ENCODE measurements at regions not wholly inside any gene's neighbourhood (a gene's known extent, or its start where the extent isn't known, plus 50 kb on each side); places are given as distances from the start of the nearest gene placed in this dataset.

DNA sequence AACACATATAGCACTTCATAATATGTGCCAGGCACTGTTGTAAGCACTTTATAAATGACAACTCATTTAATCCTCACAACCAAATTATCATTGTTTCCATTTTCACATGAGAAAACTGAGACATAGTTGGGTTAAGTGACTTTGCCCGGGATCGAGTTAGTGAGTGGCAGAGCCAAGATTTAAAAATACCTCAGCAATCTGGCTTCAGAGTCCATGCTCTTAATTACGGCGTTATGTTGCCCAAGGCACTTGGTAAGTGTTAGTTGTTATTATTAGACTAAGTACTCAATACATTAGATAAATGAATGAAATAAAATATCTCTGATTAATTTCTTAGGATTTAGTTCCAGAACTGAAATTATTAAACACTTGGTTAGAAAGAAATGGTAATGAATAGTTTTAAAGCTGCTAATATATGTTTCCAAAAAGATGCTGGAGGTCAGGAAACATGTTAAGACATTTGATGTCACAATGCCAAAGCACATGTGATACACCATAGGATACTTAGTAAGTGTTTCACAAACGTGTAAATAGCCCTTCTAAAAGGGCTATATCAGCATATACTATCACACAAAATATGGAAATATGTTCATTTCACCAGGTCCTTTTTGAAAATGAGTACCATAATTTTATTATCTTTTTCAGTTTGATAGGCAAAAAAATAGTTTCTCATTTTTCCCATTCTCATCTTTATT, 301.9 kb downstream of the GPAT3 start:
- no peak for DNase-seq

DNA sequence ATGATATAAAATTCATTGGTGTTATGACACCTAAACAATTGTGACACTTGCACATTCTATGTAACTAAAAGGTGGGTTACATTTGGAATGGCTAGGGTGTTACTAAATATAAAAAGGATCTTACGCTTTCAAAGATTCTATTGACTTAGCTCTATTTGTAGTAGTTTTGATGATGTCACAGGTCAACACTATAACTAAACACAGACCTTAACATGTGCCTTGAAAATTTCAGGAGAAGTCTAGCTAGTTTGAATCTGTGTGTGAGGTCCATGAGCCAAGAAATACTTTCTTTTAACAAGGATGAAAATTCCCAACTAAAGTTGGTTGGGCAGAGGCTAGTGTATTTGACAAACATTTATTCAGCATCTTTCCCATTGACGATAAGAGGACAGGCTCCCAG, 298.0 kb downstream of the GPAT3 start:
- no peak for DNase-seq

DNA sequence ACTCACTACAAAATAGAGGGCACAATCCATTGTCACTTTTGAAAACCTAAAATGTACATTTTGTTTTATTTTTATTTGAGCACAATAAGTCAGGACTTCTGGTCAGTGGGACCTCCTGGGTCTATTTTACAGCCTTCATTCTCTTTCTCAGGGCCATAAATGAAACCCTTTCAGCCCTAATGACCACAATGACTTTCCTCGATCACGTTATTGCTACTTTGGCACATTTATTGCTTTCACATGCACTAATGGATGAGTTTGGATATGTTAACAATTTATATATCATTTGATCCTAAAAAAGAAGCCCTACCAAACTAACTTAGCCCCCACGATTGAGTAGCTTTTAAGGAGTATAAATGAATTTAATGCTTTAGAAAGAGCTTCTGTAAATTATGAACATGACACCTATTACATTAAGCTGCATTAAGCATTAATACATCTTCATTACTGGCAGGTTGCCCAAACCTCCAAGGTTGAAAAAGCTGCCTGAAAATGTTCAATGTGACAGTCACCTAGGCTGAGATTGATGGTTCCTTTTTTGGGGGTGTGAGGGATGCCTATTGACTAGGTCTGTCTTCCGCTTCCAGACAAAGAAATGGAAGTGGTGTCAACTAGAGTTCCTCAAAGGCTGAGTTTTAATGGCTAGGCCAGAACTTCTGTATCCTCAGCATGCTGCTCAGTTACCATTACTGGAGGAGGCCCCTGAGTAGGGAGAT, 296.4 kb downstream of the GPAT3 start:
- DNase-seq: no peak

DNA sequence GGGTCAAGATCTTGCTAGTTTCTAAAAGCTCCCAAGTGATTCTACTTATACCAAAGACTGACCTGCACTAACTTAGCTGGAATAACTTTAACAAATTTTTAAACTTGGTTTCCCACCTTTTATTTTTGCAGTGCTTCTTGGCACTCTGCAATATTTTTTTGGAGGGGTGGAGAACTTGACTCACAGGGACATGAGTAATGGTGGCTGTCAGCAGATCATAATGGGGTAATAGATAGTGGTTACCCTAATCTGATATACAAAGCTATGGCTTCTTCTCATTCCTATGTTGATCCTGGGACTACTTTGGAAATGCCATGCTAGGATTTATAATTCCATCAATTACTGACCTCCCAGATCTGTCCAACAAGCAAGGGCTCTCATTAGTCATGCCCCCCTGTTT, 295.7 kb downstream of the GPAT3 start:
- DNase-seq: no peak

DNA sequence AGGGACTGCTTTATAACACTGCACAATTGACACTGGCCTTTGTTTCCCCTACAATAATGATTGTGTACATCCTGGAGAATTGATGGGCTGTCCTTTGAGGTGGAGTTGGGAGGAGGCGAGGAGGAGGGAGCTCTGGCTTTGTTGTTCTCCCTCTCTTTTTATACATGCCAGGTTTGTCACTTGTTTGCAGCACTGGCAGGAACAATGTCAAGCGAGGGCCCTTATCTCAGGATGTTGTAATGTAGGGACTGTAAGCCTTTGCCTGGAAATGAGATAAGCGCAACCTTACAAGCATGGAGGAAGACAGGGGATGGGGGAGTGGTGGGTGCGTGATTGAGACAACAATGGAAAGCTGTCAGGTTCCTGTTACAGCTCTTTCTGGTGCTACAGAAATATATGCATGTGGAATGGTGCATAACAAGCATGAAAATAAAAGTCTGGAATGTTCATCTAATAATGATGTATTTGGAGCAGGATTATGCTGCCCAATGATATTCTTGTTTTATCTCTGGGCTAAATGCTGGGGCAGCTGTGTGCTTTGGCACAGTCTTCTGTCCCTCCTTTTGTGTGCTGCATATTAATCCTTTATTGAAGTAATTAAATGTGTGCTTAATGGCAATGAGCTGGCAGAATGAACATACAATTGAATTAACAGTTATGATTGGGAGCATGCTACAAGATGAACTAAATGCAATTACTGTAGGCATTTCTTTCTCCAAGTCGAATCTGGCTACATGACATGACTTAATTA, 294.4 kb downstream of the GPAT3 start:
- peak; percentile 13 for DNase-seq

DNA sequence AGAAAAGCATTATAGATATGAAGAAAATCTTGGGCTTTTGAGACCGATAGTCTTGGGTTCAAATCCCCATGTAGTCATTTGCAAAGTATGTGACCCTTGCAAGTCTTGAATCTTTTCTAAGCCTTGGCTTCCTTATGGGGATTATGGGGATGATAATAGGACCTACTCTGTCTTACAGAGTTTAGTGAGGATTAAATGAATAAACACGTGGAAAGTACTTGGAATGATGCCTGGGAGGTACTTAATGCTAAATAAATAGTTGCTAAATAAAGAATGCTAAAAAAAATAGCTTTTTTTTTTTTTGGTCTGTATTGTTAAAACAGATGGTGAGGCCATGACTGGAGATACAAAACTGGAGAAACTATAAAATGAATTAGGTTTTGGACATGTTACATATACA, 292.7 kb downstream of the GPAT3 start:
- DNase-seq: no peak

DNA sequence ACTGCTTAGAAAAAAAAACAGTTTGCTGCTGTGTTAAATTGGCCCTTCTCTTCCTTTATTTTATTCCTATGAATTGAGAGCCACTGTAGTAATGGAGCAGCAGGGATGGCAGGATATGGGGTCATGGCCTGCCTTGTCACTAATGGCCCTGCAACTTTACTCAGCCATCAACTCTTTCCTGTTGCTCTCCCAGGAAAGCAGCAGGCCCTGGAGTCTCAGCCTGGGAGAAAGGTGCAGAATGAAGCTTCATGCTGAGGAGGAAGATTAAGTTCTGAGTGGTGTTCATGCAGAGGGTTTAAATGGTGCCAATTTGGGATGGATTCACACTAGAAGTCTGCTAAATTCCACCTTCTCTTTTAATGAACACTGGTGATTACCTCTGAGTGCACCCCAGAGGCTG, 285.6 kb downstream of the GPAT3 start:
- DNase-seq: no peak

GRCh38 chr4:83819582-83819981, 283.7 kb downstream of the GPAT3 start:
- no peak for DNase-seq

GRCh38 chr4:83810428-83810827, 274.5 kb downstream of the GPAT3 start:
- no peak for DNase-seq

- no peak for DNase-seq
Observed at GRCh38 chr4:83809581-83809980, 273.7 kb downstream of the GPAT3 start.

GRCh38 chr4:83793481-83793880, 257.6 kb downstream of the GPAT3 start:
- no peak for DNase-seq

DNA sequence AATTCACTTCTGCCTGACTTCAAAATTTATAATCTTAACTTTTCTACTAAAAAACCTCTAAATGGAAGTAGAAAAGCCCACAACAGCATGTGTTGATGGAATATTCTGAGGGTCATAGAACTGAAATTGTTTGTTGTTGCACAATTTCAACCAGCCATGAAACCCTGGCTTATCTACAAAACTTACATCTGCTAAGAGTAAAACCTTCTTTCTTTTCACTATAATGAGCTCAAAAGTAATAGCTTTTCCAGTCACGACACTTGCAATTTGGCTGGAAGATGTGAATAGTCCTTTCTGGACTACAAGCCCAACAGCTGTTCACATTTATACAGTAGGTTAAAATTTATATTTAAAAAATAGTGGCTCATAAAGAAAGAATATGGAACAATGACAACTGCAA, 250.0 kb downstream of the GPAT3 start:
- DNase-seq: no peak

DNA sequence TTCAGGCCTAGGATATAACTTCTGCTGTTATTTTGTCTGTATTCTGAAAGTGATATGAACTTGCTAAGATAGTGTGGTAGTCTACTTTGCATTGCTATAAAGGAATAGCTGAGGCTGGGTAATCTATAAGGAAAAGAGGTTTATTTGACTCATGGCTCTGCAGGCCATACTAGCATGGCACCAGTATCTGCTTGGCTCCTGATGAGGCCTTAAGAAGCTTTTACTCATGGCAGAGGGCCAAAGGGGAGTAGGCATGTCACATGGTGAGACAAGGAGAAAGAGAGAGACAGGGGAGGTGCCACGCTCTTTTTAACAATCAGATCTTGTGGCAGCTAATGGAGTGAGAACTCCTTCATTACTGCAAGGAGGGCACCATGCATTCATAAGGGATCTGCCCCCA, 247.3 kb downstream of the GPAT3 start:
- DNase-seq: no peak

- DNase-seq: no peak
Observed at GRCh38 chr4:83782591-83782990, 246.7 kb downstream of the GPAT3 start.

DNA sequence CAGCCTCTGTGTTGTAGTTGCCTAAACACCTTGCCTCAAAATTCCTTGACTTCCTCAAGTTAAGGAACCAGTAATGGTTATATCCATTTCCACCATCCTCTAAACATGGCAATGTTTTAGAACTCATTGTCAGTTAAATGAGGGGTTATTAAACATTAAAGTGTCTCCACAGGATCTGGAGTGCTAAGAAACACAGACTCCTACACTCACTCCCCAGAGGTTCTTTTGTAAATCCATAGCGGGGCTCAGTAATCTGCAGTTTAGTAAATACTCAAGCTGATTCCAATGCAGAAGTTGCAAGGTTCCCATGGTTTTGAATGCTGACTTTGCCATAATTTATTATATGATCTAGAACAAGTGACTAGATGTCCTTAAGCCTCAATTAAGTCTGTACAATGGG, 245.5 kb downstream of the GPAT3 start:
- no peak for DNase-seq

GRCh38 chr4:83780053-83780733, 244.3 kb downstream of the GPAT3 start:
- DNase-seq: no peak

DNA sequence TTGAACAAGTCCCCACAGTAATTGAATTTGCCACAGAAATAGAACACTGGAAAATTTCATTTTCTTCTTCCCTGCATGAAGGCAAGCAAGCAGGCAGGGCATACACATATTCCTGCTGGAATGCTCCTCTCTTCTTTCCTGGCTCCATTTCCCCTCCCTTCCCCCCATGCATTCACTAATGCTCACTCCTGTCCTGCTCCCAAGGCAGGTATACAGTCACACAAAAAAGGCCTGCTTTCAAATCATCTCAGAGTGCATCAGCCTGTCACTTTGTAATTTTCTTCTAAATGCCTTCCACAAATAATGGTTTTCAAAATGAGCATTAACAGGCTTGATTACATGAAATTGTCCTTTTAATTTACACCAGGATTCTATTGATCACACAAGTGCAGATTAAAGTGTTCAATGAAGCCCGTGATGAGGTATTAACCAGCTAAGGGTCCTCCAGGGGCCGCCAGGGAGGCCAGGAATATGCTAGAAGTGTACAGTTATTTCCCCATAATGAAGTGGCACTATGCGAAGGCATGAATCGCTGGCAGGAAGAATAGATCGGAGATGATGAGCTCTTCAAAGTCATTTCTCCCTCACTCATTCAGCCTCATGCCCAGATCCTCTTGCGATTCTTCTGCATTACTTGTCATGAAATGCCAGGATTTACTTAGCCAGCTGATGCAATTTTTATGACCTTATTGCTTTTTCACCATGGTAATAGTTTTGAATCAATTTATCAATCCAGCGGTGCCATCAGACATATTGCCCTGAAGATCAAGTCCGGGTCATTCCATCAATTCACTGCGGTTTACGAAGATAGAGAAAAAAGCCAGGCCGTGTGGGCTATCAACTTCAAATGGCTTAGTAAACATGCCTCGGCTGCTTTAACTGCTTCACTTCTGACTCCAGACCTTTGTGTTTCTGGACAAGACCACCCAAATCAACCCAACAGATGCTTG, 243.5 kb downstream of the GPAT3 start:
- DNase-seq: no peak

DNA sequence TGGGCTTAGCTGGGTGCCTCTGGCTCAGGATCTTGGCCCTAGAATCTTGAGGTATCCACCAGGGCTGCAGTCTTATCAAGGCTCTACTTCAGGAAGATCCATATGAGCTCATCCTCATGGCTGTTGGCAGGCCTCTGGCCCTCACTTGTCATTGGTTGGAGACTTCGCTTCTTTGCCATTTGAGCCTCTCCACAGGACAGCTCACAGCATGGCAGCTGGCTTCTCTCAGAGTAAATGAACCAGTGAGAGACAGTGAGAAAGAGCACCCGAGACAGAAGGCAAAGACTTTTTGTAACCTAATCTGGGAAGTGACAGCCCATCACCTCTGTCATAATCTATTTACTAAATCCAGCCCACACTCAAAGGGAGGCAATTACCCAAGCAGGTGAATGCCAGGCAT, 236.8 kb downstream of the GPAT3 start:
- no peak for DNase-seq

GRCh38 chr4:83771113-83771705, 235.3 kb downstream of the GPAT3 start:
- DNase-seq: no peak

DNA sequence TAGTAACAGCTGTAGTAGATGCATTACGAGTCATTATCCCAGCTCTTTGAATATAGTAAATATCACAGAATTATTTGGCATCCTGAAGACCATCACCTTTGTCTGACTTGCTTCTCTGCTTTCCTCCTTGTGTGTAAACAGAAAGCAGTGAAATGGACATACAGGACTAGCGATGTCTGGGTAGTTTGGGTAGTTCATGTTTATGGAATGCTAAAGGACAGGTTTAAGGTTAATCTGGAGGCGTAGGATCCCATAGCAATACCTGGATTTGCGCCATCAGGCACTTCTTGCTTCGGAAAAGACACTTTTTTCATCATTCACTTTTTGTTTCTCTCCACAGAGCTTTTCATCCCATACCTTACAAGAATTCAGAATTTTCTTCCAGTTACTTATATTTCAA, 232.2 kb downstream of the GPAT3 start:
- no peak for DNase-seq

DNA sequence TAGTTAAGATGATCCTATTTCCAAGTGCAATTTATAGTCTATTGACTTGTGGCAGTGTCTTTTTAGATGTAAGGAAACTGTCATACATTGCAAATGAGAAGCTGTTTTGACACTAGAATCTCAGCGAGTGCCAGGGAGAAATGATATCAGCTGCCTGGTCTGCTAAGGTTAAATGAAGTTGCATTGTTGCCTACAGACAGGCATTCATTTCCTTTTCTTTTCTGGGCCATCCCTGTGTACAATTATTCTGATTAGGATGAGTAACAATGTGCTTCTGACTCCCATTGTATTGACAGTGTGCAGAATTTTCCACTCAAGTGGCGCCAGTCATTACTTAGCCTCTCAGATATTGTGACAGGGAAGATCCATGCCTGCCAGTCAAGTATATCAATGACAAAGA, 231.2 kb downstream of the GPAT3 start:
- no peak for DNase-seq

- DNase-seq: no peak
Observed at GRCh38 chr4:83759611-83760010, 223.7 kb downstream of the GPAT3 start.

Measured in NCI-H774 (cell line).